H1 (cell line): ENCODE measurements at regions not wholly inside any gene's neighbourhood (a gene's known extent, or its start where the extent isn't known, plus 50 kb on each side); places are given as distances from the start of the nearest gene placed in this dataset.

Experiments
- CTCF ChIA-PET: fragments of 300-600 bp; sonication (Branson Sonifier 250); formaldehyde crosslinking; loops from one replicate; lab custom pipeline; 2021; ENCODE audit not compliant: partially characterized antibody; lab: Charles Lee
- POLR2A ChIA-PET: fragments of 300-600 bp; sonication (Branson Sonifier 250); formaldehyde crosslinking; loops from one replicate; lab custom pipeline; 2021; ENCODE audit warnings: inconsistent platforms; ENCODE audit not compliant: partially characterized antibody; lab: Charles Lee
- DNase-seq, 2 experiments: peaks; one replicate each; pipeline versions ENCODE4 v3.0.0 to v3.0.0-alpha.2; 2010 to 2022; ENCODE audit warnings: low spot score in 2 of 2, low read depth in 1 of 2, mixed read lengths in 1 of 2
- FAIRE-seq: peaks from 2 replicates; lab custom pipeline; 2011; peaks lifted over from hg19 to GRCh38; lab: Jason Lieb, UNC
- H2AFZ ChIP-seq: 2 replicates; pipeline ENCODE4 v1.8.1; 2012; ENCODE audit warnings: low read length, inconsistent platforms
- H2AK5ac ChIP-seq: 2 replicates; pipeline ENCODE4 v1.6.1; 2013; ENCODE audit warnings: low read depth, low read length
- H2BK120ac ChIP-seq: replicated peaks from 2 replicates; pipeline ENCODE3; 2013; ENCODE audit warnings: low read depth, low read length, inconsistent platforms
- H2BK12ac ChIP-seq: 2 replicates; pipeline ENCODE4 v1.6.1; 2013; ENCODE audit warnings: low read depth, low read length
- H2BK15ac ChIP-seq: 2 replicates; pipeline ENCODE4 v1.6.1; 2013; ENCODE audit warnings: low read length
- H2BK20ac ChIP-seq: 2 replicates; pipeline ENCODE4 v1.6.1; 2013; ENCODE audit warnings: low read length
- H2BK5ac ChIP-seq: 2 replicates; pipeline ENCODE4 v1.6.1; 2013; ENCODE audit warnings: low read depth, low read length
- H3K14ac ChIP-seq: 2 replicates; pipeline ENCODE4 v1.6.1; 2013; ENCODE audit warnings: inconsistent platforms; ENCODE audit not compliant: insufficient read length
- H3K18ac ChIP-seq: 2 replicates; pipeline ENCODE4 v1.6.1; 2013; ENCODE audit warnings: low read length; ENCODE audit errors: extremely low read depth
- H3K23ac ChIP-seq: 2 replicates; pipeline ENCODE4 v1.6.1; 2013; ENCODE audit warnings: inconsistent platforms; ENCODE audit not compliant: insufficient read length
- H3K23me2 ChIP-seq: 2 replicates; pipeline ENCODE4 v1.6.1; 2013; ENCODE audit warnings: low read depth, low read length
- H3K27ac ChIP-seq: 2 replicates; pipeline ENCODE4 v1.6.1; 2011; ENCODE audit warnings: low read depth, low read length, inconsistent platforms
- H3K27me3 ChIP-seq, 4 experiments: replicated peaks in 1 of 4; 1 replicate in 1 of 4; 2 replicates in 3 of 4; pipeline versions ENCODE4 v1.6.1 to v1.8.1; 2011 to 2013; ENCODE audit warnings: low read length in 3 of 4, mild to moderate bottlenecking in 3 of 4, inconsistent platforms in 2 of 4, mixed read lengths in 2 of 4, moderate library complexity in 1 of 4; ENCODE audit not compliant: control insufficient read depth in 3 of 4, insufficient read depth in 3 of 4; ENCODE audit errors: extremely low read depth in 1 of 4
- H3K36me3 ChIP-seq, 4 experiments: 2 replicates each; pipeline versions ENCODE4 v1.6.1 to v1.8.1; 2011 to 2013; ENCODE audit warnings: mild to moderate bottlenecking in 4 of 4, low read length in 3 of 4, moderate library complexity in 2 of 4, control low read depth in 1 of 4, inconsistent platforms in 1 of 4; ENCODE audit not compliant: insufficient read depth in 4 of 4, control insufficient read depth in 2 of 4
- H3K4ac ChIP-seq: replicated peaks from 2 replicates; pipeline ENCODE3; 2013; ENCODE audit warnings: low read length, low read depth, mixed read lengths, inconsistent platforms; ENCODE audit not compliant: insufficient read length
- H3K4me1 ChIP-seq, 4 experiments: replicated peaks in 1 of 4; 1 replicate in 1 of 4; 2 replicates in 3 of 4; pipeline versions ENCODE4 v1.6.1 to v1.8.1; 2011 to 2013; ENCODE audit warnings: low read length in 3 of 4, inconsistent platforms in 2 of 4, mixed read lengths in 1 of 4; ENCODE audit not compliant: insufficient read depth in 4 of 4, control insufficient read depth in 3 of 4
- H3K4me2 ChIP-seq, 2 experiments: 2 replicates each; pipeline versions ENCODE4 v1.6.1 to v1.8.1; 2011 to 2013; ENCODE audit warnings: low read depth in 2 of 2, low read length in 2 of 2, control low read depth in 1 of 2, inconsistent platforms in 1 of 2, mild to moderate bottlenecking in 1 of 2; ENCODE audit not compliant: insufficient read depth in 1 of 2
- H3K4me3 ChIP-seq, 4 experiments: fragments of 200-600, 300-600 bp in 1 of 4; sonication (generic), shearing (Covaris generic), sonication (Bioruptor Twin) in 1 of 4; 2 replicates each; pipeline versions ENCODE4 v1.5.1 to v1.8.1; 2011 to 2016; ENCODE audit warnings: low read length in 4 of 4, low read depth in 3 of 4, control low read depth in 2 of 4, inconsistent platforms in 2 of 4, mild to moderate bottlenecking in 2 of 4, mixed read lengths in 1 of 4, moderate library complexity in 1 of 4; ENCODE audit not compliant: insufficient read depth in 2 of 4; ENCODE audit errors: extremely low read depth in 1 of 4
- H3K56ac ChIP-seq: replicated peaks from 2 replicates; pipeline ENCODE3; 2013; ENCODE audit warnings: low read depth, mild to moderate bottlenecking, mixed read lengths, low read length, inconsistent platforms; ENCODE audit not compliant: insufficient read length
- H3K79me1 ChIP-seq: 2 replicates; pipeline ENCODE4 v1.6.1; 2013; ENCODE audit warnings: low read depth, low read length, control low read depth
- H3K79me2 ChIP-seq, 2 experiments: 2 replicates each; pipeline versions ENCODE4 v1.6.1 to v1.8.1; 2012 to 2013; ENCODE audit warnings: low read length in 2 of 2, mild to moderate bottlenecking in 2 of 2, inconsistent platforms in 1 of 2; ENCODE audit not compliant: insufficient read depth in 2 of 2, control insufficient read depth in 1 of 2
- H3K9ac ChIP-seq, 4 experiments: replicated peaks in 1 of 4; 1 replicate in 1 of 4; 2 replicates in 3 of 4; pipeline versions ENCODE4 v1.6.1 to v1.8.1; 2011 to 2013; ENCODE audit warnings: low read depth in 3 of 4, low read length in 3 of 4, control low read depth in 2 of 4, mild to moderate bottlenecking in 2 of 4, moderate library complexity in 2 of 4, inconsistent platforms in 1 of 4; ENCODE audit errors: extremely low read depth in 1 of 4
- H3K9me3 ChIP-seq, 2 experiments: 2 replicates each; pipeline versions ENCODE4 v1.6.1 to v1.8.1; 2012 to 2013; ENCODE audit warnings: mild to moderate bottlenecking in 2 of 2, moderate library complexity in 2 of 2, control low read depth in 1 of 2, inconsistent platforms in 1 of 2, low read depth in 1 of 2, low read length in 1 of 2, mixed read lengths in 1 of 2; ENCODE audit not compliant: insufficient read depth in 2 of 2
- H4K20me1 ChIP-seq, 2 experiments: replicated peaks in 1 of 2; 2 replicates each; pipeline versions ENCODE3 to v1.8.1; 2011 to 2013; ENCODE audit warnings: inconsistent platforms in 2 of 2, low read length in 2 of 2, mild to moderate bottlenecking in 1 of 2; ENCODE audit not compliant: insufficient read depth in 2 of 2, control insufficient read depth in 1 of 2
- H4K5ac ChIP-seq: 2 replicates; pipeline ENCODE4 v1.6.1; 2013; ENCODE audit warnings: low read length, low read depth, mixed read lengths, inconsistent platforms; ENCODE audit not compliant: insufficient read length
- H4K8ac ChIP-seq: 2 replicates; pipeline ENCODE4 v1.8.0; 2013; ENCODE audit warnings: mild to moderate bottlenecking, moderate library complexity, low read length, inconsistent platforms; ENCODE audit not compliant: insufficient read depth; ENCODE audit errors: extremely low read depth
- H4K91ac ChIP-seq: replicated peaks from 2 replicates; pipeline ENCODE3; 2013; ENCODE audit warnings: low read length, mixed read lengths, inconsistent platforms; ENCODE audit not compliant: insufficient read length
- ASH2L ChIP-seq: fragments of 200-600, 300-600 bp; sonication (generic); IDR thresholded peaks from one replicate; pipeline ENCODE4 v1.7.1; 2017; ENCODE audit warnings: low read length
- BRCA1 ChIP-seq: IDR thresholded peaks from 2 replicates; pipeline ENCODE4 v1.6.1; 2012; ENCODE audit warnings: low read depth, low read length, improper control_type of control experiment
- CBX5 ChIP-seq: fragments of 300-800, 300-1000 bp; sonication (generic); IDR thresholded peaks from 2 replicates; pipeline ENCODE4 v1.7.1; 2016; ENCODE audit warnings: antibody characterized with exemption, low read length, low read depth
- CTBP2 ChIP-seq: IDR thresholded peaks from 2 replicates; pipeline ENCODE4 v1.7.0; 2011; ENCODE audit warnings: borderline replicate concordance, mild to moderate bottlenecking, moderate library complexity, mixed read lengths, low read length; ENCODE audit not compliant: insufficient read depth, insufficient read length
- EP300 ChIP-seq, 2 experiments: IDR thresholded peaks; 1 replicate in 1 of 2; 2 replicates in 1 of 2; pipeline ENCODE4 v1.6.1; 2011 to 2012; ENCODE audit warnings: low read depth in 2 of 2, low read length in 2 of 2, mild to moderate bottlenecking in 2 of 2, borderline replicate concordance in 1 of 2, inconsistent platforms in 1 of 2, moderate library complexity in 1 of 2
- EZH2 ChIP-seq: fragments of 200-600 bp; sonication (generic); IDR thresholded peaks from 2 replicates; pipeline ENCODE4 v1.7.1; 2012; ENCODE audit warnings: low read depth, mild to moderate bottlenecking, moderate library complexity, low read length, inconsistent platforms; ENCODE audit not compliant: severe bottlenecking
- GTF2F1 ChIP-seq: IDR thresholded peaks from 2 replicates; pipeline ENCODE4 v1.6.1; 2012; ENCODE audit warnings: low read depth, low read length, improper control_type of control experiment, borderline replicate concordance
- HDAC6 ChIP-seq: IDR thresholded peaks from one replicate; pipeline ENCODE4 v1.7.1; 2012; ENCODE audit warnings: low read depth, mild to moderate bottlenecking, inconsistent platforms, low read length, moderate library complexity
- MAFK ChIP-seq: IDR thresholded peaks from 2 replicates; pipeline ENCODE4 v1.6.1; 2012; ENCODE audit warnings: low read depth, mild to moderate bottlenecking, improper control_type of control experiment, low read length
- RNF2 ChIP-seq: fragments of 200-900, 300-1000 bp; sonication (generic); IDR thresholded peaks from 2 replicates; pipeline ENCODE4 v1.7.1; 2016; ENCODE audit warnings: borderline replicate concordance, low read depth, mild to moderate bottlenecking, antibody characterized with exemption, low read length; ENCODE audit not compliant: poor library complexity, severe bottlenecking; ENCODE audit errors: missing control alignments
- SIN3A ChIP-seq, 2 experiments: IDR thresholded peaks in 1 of 2; conservative IDR thresholded peaks in 1 of 2; 2 replicates each; pipeline ENCODE4 v1.6.1; 2011 to 2012; ENCODE audit warnings: low read length in 2 of 2, improper control_type of control experiment in 1 of 2, low read depth in 1 of 2, mild to moderate bottlenecking in 1 of 2
- TAF1 ChIP-seq: IDR thresholded peaks from 2 replicates; pipeline ENCODE4 v1.6.1; 2011; ENCODE audit warnings: mild to moderate bottlenecking, low read depth, low read length
- TEAD4 ChIP-seq: IDR thresholded peaks from 2 replicates; pipeline ENCODE4 v1.6.1; 2012; ENCODE audit warnings: low read depth, low read length, inconsistent platforms, mixed read lengths
- WGBS, 2 experiments: shearing (Covaris generic) in 1 of 2; methylation state at CpG; one replicate each; pipeline versions ENCODE4 v1.1.6 to v1.1.7; 2013 to 2015; ENCODE audit warnings: low lambda C conversion rate in 2 of 2, mixed read lengths in 2 of 2, inconsistent platforms in 1 of 2, low coverage in 1 of 2, missing lambda C conversion rate in 1 of 2; ENCODE audit not compliant: insufficient replicate concordance in 2 of 2, insufficient coverage in 1 of 2, insufficient read length in 1 of 2; ENCODE audit errors: extremely low coverage in 1 of 2, missing lambda C conversion rate in 1 of 2; 5-methylcytosine and 5-hydroxymethylcytosine counted together
- TF ChIP-seq, protein P1 (sequence below): IDR thresholded peaks from 2 replicates; pipeline ENCODE4 v1.6.1; 2012; ENCODE audit warnings: inconsistent platforms

DNA sequence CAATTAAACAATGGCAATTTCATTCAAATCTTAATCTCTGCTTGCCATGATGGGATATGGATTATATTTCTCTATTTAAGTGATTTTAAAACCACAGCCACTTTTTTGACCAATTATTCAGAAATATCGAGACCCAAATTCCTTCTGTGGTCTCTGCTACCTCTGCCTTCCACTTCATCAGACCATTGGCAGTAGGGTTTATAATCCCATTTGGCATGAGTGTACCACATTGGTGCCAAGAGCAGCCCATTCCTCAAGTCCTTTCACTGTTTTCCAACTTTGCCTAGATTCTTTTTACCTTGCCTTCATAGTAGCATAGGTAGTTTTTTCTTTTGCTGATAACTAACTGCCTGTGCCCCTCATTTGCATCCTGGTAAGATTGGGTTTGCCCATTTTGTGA is 319.9 kb downstream of the ARL4A start:
- H3K18ac ChIP-seq: no peak overlapping the region
- no peak for TF ChIP-seq TAF1
- no peak for TF ChIP-seq ASH2L
- TF ChIP-seq BRCA1: no peak
- TF ChIP-seq CBX5: no peak
- no peak for TF ChIP-seq RNF2
- no peak for TF ChIP-seq MAFK
- no peak for TF ChIP-seq SIN3A (conservative IDR thresholded peaks at IDR 0.05 in 1 of 2, IDR thresholded peaks at IDR 0.05 in 1 of 2; ENCODE audit: low read depth in 1 of 2, low read length in 2 of 2)
- TF ChIP-seq GTF2F1: no peak
- no peak for TF ChIP-seq EP300 (IDR thresholded peaks at IDR 0.05; ENCODE audit: borderline replicate concordance in 1 of 2, low read depth in 2 of 2, low read length in 2 of 2)
- no peak for TF ChIP-seq HDAC6
- TF ChIP-seq TEAD4: no peak
- TF ChIP-seq, protein P1, sequence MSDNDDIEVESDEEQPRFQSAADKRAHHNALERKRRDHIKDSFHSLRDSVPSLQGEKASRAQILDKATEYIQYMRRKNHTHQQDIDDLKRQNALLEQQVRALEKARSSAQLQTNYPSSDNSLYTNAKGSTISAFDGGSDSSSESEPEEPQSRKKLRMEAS: no peak
- no peak for TF ChIP-seq EZH2
- TF ChIP-seq CTBP2: no peak

More for the DNA sequence above, 319.9 kb downstream of the ARL4A start:
- Histone ChIP-seq H4K20me1 (no peaks in the 10 kb centered on the region), H3K79me2 (no peaks in the 10 kb centered on the region), H3K4me3 (no peak overlapping the region), H3K9me3 (no peaks in the 10 kb centered on the region; a peak in 1 of 4 replicates), H3K4me1 (no peaks in the 10 kb centered on the region), H3K23me2 (no peaks in the 10 kb centered on the region), H2BK15ac (no peak overlapping the region), H4K91ac (no peak overlapping the region), H2AFZ (peak overlapping the region; percentile 77; the same call in 1 of the 2 replicates), H2BK120ac (no peak overlapping the region), H3K27me3 (no peaks in the 10 kb centered on the region), H2BK20ac (no peak overlapping the region), H2BK12ac (no peak overlapping the region), H3K14ac (no peak overlapping the region), H4K8ac (no peak overlapping the region), H3K9ac (no peak overlapping the region), H3K4ac (no peak overlapping the region), H2AK5ac (no peak overlapping the region), H3K36me3 (no peaks in the 10 kb centered on the region), H3K23ac (no peak overlapping the region), H2BK5ac (no peak overlapping the region), H4K5ac (no peak overlapping the region), H3K56ac (no peak overlapping the region), H3K4me2 (no peak overlapping the region), H3K79me1 (no peaks in the 10 kb centered on the region), H3K27ac (no peak overlapping the region)
- ChIA-PET CTCF (no interaction called here), POLR2A (no interaction called here)
- FAIRE-seq (no peak), DNase-seq (no peak)
- 83% methylated on average over 1 of the region's 1 CpG; no CpG with 5 or more reads in 1 of the 2 experiments for WGBS, 2 experiments
